ENCODE measurements at regions not wholly inside any gene's neighbourhood (a gene's known extent, or its start where the extent isn't known, plus 50 kb on each side); places are given as distances from the start of the nearest gene placed in this dataset.

- TF ChIP-seq POLR2AphosphoS5 (IDR thresholded peaks at IDR 0.05; ENCODE audit: low read depth, low read length) (no peak), POLR2A (IDR thresholded peaks at IDR 0.05; ENCODE audit: low read depth, low read length) (no peak), PAX5 (IDR thresholded peaks at IDR 0.05; ENCODE audit: insufficient read depth, low read length, severe bottlenecking) (no peak), SPI1 (IDR thresholded peaks at IDR 0.05; ENCODE audit: low read depth, low read length) (no peak), TAF1 (IDR thresholded peaks at IDR 0.05; ENCODE audit: low read depth, low read length) (no peak), POU2F2 (IDR thresholded peaks at IDR 0.05; ENCODE audit: low read depth, low read length) (no peak)
- FAIRE-seq, result no peak
- DNase-seq (ENCODE audit: insufficient read length, low spot score), result no peak
These were observed 196.1 kb upstream of the ESRRG start for GRCh38 chr1:216919060-216919970.

- DNase-seq (ENCODE audit: insufficient read length, low spot score) (no peak), FAIRE-seq (no peak)
- no peak for TF ChIP-seq SPI1 (IDR thresholded peaks at IDR 0.05; ENCODE audit: low read depth, low read length)
These were observed 193.7 kb upstream of the ESRRG start for GRCh38 chr1:216916890-216917438.

GRCh38 chr1:216914974-216915373 is 191.7 kb upstream of the ESRRG start:
- DNase-seq (ENCODE audit: insufficient read length, low spot score), result no peak
- FAIRE-seq, result no peak
- TF ChIP-seq POLR2A (IDR thresholded peaks at IDR 0.05; ENCODE audit: low read depth, low read length) (no peak), POLR2AphosphoS5 (IDR thresholded peaks at IDR 0.05; ENCODE audit: low read depth, low read length) (no peak), PAX5 (IDR thresholded peaks at IDR 0.05; ENCODE audit: insufficient read depth, low read length, severe bottlenecking) (no peak), POU2F2 (IDR thresholded peaks at IDR 0.05; ENCODE audit: low read depth, low read length) (no peak), SPI1 (IDR thresholded peaks at IDR 0.05; ENCODE audit: low read depth, low read length) (no peak), TAF1 (IDR thresholded peaks at IDR 0.05; ENCODE audit: low read depth, low read length) (no peak)

- FAIRE-seq, result no peak
- DNase-seq (ENCODE audit: insufficient read length, low spot score), result no peak
- TF ChIP-seq SPI1 (IDR thresholded peaks at IDR 0.05; ENCODE audit: low read depth, low read length), result no peak
- no peak for TF ChIP-seq TAF1 (IDR thresholded peaks at IDR 0.05; ENCODE audit: low read depth, low read length)
- no peak for TF ChIP-seq POLR2AphosphoS5 (IDR thresholded peaks at IDR 0.05; ENCODE audit: low read depth, low read length)
- TF ChIP-seq POU2F2 (IDR thresholded peaks at IDR 0.05; ENCODE audit: low read depth, low read length), result no peak
- no peak for TF ChIP-seq PAX5 (IDR thresholded peaks at IDR 0.05; ENCODE audit: insufficient read depth, low read length, severe bottlenecking)
- no peak for TF ChIP-seq POLR2A (IDR thresholded peaks at IDR 0.05; ENCODE audit: low read depth, low read length)
These were observed 190.7 kb upstream of the ESRRG start for GRCh38 chr1:216913976-216914375.

- no peak for DNase-seq (ENCODE audit: insufficient read length, low spot score)
- no peak for FAIRE-seq
- no peak for TF ChIP-seq PAX5 (IDR thresholded peaks at IDR 0.05; ENCODE audit: insufficient read depth, low read length, severe bottlenecking)
- no peak for TF ChIP-seq POLR2A (IDR thresholded peaks at IDR 0.05; ENCODE audit: low read depth, low read length)
- no peak for TF ChIP-seq TAF1 (IDR thresholded peaks at IDR 0.05; ENCODE audit: low read depth, low read length)
- no peak for TF ChIP-seq SPI1 (IDR thresholded peaks at IDR 0.05; ENCODE audit: low read depth, low read length)
- no peak for TF ChIP-seq POU2F2 (IDR thresholded peaks at IDR 0.05; ENCODE audit: low read depth, low read length)
- TF ChIP-seq POLR2AphosphoS5 (IDR thresholded peaks at IDR 0.05; ENCODE audit: low read depth, low read length), result no peak
These were observed 187.0 kb upstream of the ESRRG start for GRCh38 chr1:216910081-216910840.

GRCh38 chr1:216908126-216908525 is 184.9 kb upstream of the ESRRG start:
- TF ChIP-seq POU2F2 (IDR thresholded peaks at IDR 0.05; ENCODE audit: low read depth, low read length) (no peak), TAF1 (IDR thresholded peaks at IDR 0.05; ENCODE audit: low read depth, low read length) (no peak), SPI1 (IDR thresholded peaks at IDR 0.05; ENCODE audit: low read depth, low read length) (no peak), POLR2A (IDR thresholded peaks at IDR 0.05; ENCODE audit: low read depth, low read length) (no peak), POLR2AphosphoS5 (IDR thresholded peaks at IDR 0.05; ENCODE audit: low read depth, low read length) (no peak), PAX5 (IDR thresholded peaks at IDR 0.05; ENCODE audit: insufficient read depth, low read length, severe bottlenecking) (no peak)
- no peak for FAIRE-seq
- no peak for DNase-seq (ENCODE audit: insufficient read length, low spot score)

GRCh38 chr1:216907100-216907499 is 183.9 kb upstream of the ESRRG start:
- no peak for TF ChIP-seq PAX5 (IDR thresholded peaks at IDR 0.05; ENCODE audit: insufficient read depth, low read length, severe bottlenecking)
- no peak for TF ChIP-seq TAF1 (IDR thresholded peaks at IDR 0.05; ENCODE audit: low read depth, low read length)
- TF ChIP-seq POLR2AphosphoS5 (IDR thresholded peaks at IDR 0.05; ENCODE audit: low read depth, low read length), result no peak
- no peak for TF ChIP-seq SPI1 (IDR thresholded peaks at IDR 0.05; ENCODE audit: low read depth, low read length)
- TF ChIP-seq POLR2A (IDR thresholded peaks at IDR 0.05; ENCODE audit: low read depth, low read length), result no peak
- no peak for TF ChIP-seq POU2F2 (IDR thresholded peaks at IDR 0.05; ENCODE audit: low read depth, low read length)
- FAIRE-seq (no peak), DNase-seq (ENCODE audit: insufficient read length, low spot score) (no peak)

GRCh38 chr1:216905781-216906180 is 182.6 kb upstream of the ESRRG start:
- no peak for FAIRE-seq
- TF ChIP-seq PAX5 (IDR thresholded peaks at IDR 0.05; ENCODE audit: insufficient read depth, low read length, severe bottlenecking) (no peak), SPI1 (IDR thresholded peaks at IDR 0.05; ENCODE audit: low read depth, low read length) (no peak), POU2F2 (IDR thresholded peaks at IDR 0.05; ENCODE audit: low read depth, low read length) (no peak), POLR2AphosphoS5 (IDR thresholded peaks at IDR 0.05; ENCODE audit: low read depth, low read length) (no peak), TAF1 (IDR thresholded peaks at IDR 0.05; ENCODE audit: low read depth, low read length) (no peak), POLR2A (IDR thresholded peaks at IDR 0.05; ENCODE audit: low read depth, low read length) (no peak)
- DNase-seq (ENCODE audit: insufficient read length, low spot score), result no peak

- no peak for TF ChIP-seq POU2F2 (IDR thresholded peaks at IDR 0.05; ENCODE audit: low read depth, low read length)
- TF ChIP-seq SPI1 (IDR thresholded peaks at IDR 0.05; ENCODE audit: low read depth, low read length), result no peak
- no peak for TF ChIP-seq POLR2A (IDR thresholded peaks at IDR 0.05; ENCODE audit: low read depth, low read length)
- no peak for TF ChIP-seq TAF1 (IDR thresholded peaks at IDR 0.05; ENCODE audit: low read depth, low read length)
- TF ChIP-seq PAX5 (IDR thresholded peaks at IDR 0.05; ENCODE audit: insufficient read depth, low read length, severe bottlenecking), result no peak
- TF ChIP-seq POLR2AphosphoS5 (IDR thresholded peaks at IDR 0.05; ENCODE audit: low read depth, low read length), result no peak
- DNase-seq (ENCODE audit: insufficient read length, low spot score), result no peak
- no peak for FAIRE-seq
These were observed 181.9 kb upstream of the ESRRG start for GRCh38 chr1:216905137-216905536.

All from GM12891 (cell line).